WTC11 (cell line): ENCODE measurements at regions not wholly inside any gene's neighbourhood (a gene's known extent, or its start where the extent isn't known, plus 50 kb on each side); places are given as distances from the start of the nearest gene placed in this dataset.

Source experiments
- ATAC-seq: fragments of 200-7000 bp; cut with Tn5 transposase; 2 replicates; pipeline ENCODE4 v1.10.0; 2021; ENCODE audit warnings: mild to moderate bottlenecking, moderate library complexity
- CTCF ChIA-PET: fragments of 300-600 bp; sonication (Branson Sonifier 250); formaldehyde crosslinking; loops from one replicate; lab custom pipeline; 2021; ENCODE audit warnings: antibody characterized with exemption; lab: Charles Lee
- POLR2A ChIA-PET: fragments of 350-600 bp; sonication (Branson Sonifier 250); formaldehyde crosslinking; loops from one replicate; lab custom pipeline; 2021; ENCODE audit warnings: antibody characterized with exemption; lab: Charles Lee
- DNase-seq: peaks from one replicate; pipeline ENCODE4 v3.0.0; 2021; ENCODE audit warnings: low spot score
- H3K27ac Mint-ChIP-seq: 2 replicates; pipeline ENCODE4 v1.8.0; 2021; ENCODE audit warnings: mixed read lengths
- H3K27me3 Mint-ChIP-seq: 2 replicates; pipeline ENCODE4 v1.8.0; 2021; ENCODE audit warnings: low read depth, mild to moderate bottlenecking, moderate library complexity, mixed read lengths
- H3K36me3 Mint-ChIP-seq: 2 replicates; pipeline ENCODE4 v1.8.0; 2021; ENCODE audit warnings: mixed read lengths
- H3K4me1 Mint-ChIP-seq: 2 replicates; pipeline ENCODE4 v1.8.0; 2022; ENCODE audit warnings: mixed read lengths
- H3K4me3 Mint-ChIP-seq: 2 replicates; pipeline ENCODE4 v1.8.0; 2021; ENCODE audit warnings: mild to moderate bottlenecking, moderate library complexity, mixed read lengths
- H3K9me3 Mint-ChIP-seq: 2 replicates; pipeline ENCODE4 v1.8.0; 2021; ENCODE audit warnings: mixed read lengths
- ATF6 ChIP-seq: sonication (generic); formaldehyde crosslinking; IDR thresholded peaks from 2 replicates; pipeline ENCODE4 v1.8.1; 2023; ENCODE audit warnings: mild to moderate bottlenecking, missing genetic modification reagents
- E2F1 ChIP-seq: sonication (generic); formaldehyde crosslinking; IDR thresholded peaks from 2 replicates; pipeline ENCODE4 v1.8.0; 2022; ENCODE audit warnings: mild to moderate bottlenecking, missing genetic modification reagents
- ELF4 ChIP-seq: sonication (generic); formaldehyde crosslinking; IDR thresholded peaks from 2 replicates; pipeline ENCODE4 v1.8.1; 2022; ENCODE audit warnings: low read depth, mild to moderate bottlenecking, moderate library complexity, missing genetic modification reagents
- ERG ChIP-seq: fragments of 250-450 bp; sonication (Bioruptor Pico); IDR thresholded peaks from 2 replicates; pipeline ENCODE4 v1.8.0; 2021; ENCODE audit warnings: mild to moderate bottlenecking
- FOXP4 ChIP-seq: sonication (generic); formaldehyde crosslinking; IDR thresholded peaks from 2 replicates; pipeline ENCODE4 v1.8.0; 2022; ENCODE audit warnings: mild to moderate bottlenecking, missing genetic modification reagents
- GTF2I ChIP-seq: fragments of 250-450 bp; sonication (Bioruptor Pico); conservative IDR thresholded peaks from 2 replicates; pipeline ENCODE4 v1.4.0; 2021; ENCODE audit warnings: mild to moderate bottlenecking
- HMGA2 ChIP-seq: fragments of 250-450 bp; sonication (Bioruptor Pico); IDR thresholded peaks from 2 replicates; pipeline ENCODE4 v1.4.0; 2021; ENCODE audit warnings: mild to moderate bottlenecking, moderate library complexity
- JUN ChIP-seq: sonication (generic); formaldehyde crosslinking; IDR thresholded peaks from 2 replicates; pipeline ENCODE4 v1.8.0; 2023; ENCODE audit warnings: mild to moderate bottlenecking, missing genetic modification reagents
- NFE2L1 ChIP-seq: sonication (generic); formaldehyde crosslinking; IDR thresholded peaks from 2 replicates; pipeline ENCODE4 v1.8.1; 2023; ENCODE audit warnings: missing genetic modification reagents
- NR1H2 ChIP-seq: sonication (generic); formaldehyde crosslinking; IDR thresholded peaks from 2 replicates; pipeline ENCODE4 v1.9.0; 2021; ENCODE audit warnings: mild to moderate bottlenecking, moderate library complexity, missing genetic modification reagents
- RELA ChIP-seq: sonication (generic); formaldehyde crosslinking; IDR thresholded peaks from 2 replicates; pipeline ENCODE4 v1.8.1; 2022; ENCODE audit warnings: missing genetic modification reagents, mild to moderate bottlenecking, borderline replicate concordance
- RORB ChIP-seq: fragments of 250-450 bp; sonication (Bioruptor Pico); IDR thresholded peaks from 2 replicates; pipeline ENCODE4 v1.9.0; 2021; ENCODE audit warnings: mild to moderate bottlenecking
- SMAD3 ChIP-seq: sonication (generic); formaldehyde crosslinking; IDR thresholded peaks from 2 replicates; pipeline ENCODE4 v1.8.0; 2022; ENCODE audit warnings: missing genetic modification reagents, mild to moderate bottlenecking, borderline replicate concordance
- SOX15 ChIP-seq: fragments of 250-450 bp; sonication (Bioruptor Pico); IDR thresholded peaks from 2 replicates; pipeline ENCODE4 v1.9.0; 2021; ENCODE audit warnings: mild to moderate bottlenecking
- ZNF281 ChIP-seq: sonication (generic); formaldehyde crosslinking; IDR thresholded peaks from 2 replicates; pipeline ENCODE4 v1.8.0; 2023; ENCODE audit warnings: mild to moderate bottlenecking, missing genetic modification reagents
- ZNF317 ChIP-seq: sonication (generic); formaldehyde crosslinking; IDR thresholded peaks from 2 replicates; pipeline ENCODE4 v1.8.1; 2023; ENCODE audit warnings: low read depth, mild to moderate bottlenecking, moderate library complexity, missing genetic modification reagents, borderline replicate concordance
- ZNF416 ChIP-seq: fragments of 250-450 bp; sonication (Bioruptor Pico); IDR thresholded peaks from 2 replicates; pipeline ENCODE4 v1.9.0; 2021; ENCODE audit warnings: mild to moderate bottlenecking, inconsistent platforms
- ZNF512 ChIP-seq: sonication (generic); formaldehyde crosslinking; IDR thresholded peaks from 2 replicates; pipeline ENCODE4 v1.8.1; 2022; ENCODE audit warnings: missing genetic modification reagents, borderline replicate concordance

GRCh38 chrX:10922835-10923234, 188.3 kb upstream of the HCCS start:
- CTCF ChIA-PET: no interaction called here
- no peak overlapping the region for H3K4me3 Mint-ChIP-seq

More at GRCh38 chrX:10922835-10923234, 188.3 kb upstream of the HCCS start:
- ATAC-seq: no peak
- TF ChIP-seq ERG (no peak), ATF6 (CRISPR knock-in tag) (no peak), SMAD3 (CRISPR knock-in tag) (no peak), NR1H2 (CRISPR knock-in tag) (no peak), HMGA2 (no peak), NFE2L1 (CRISPR knock-in tag) (no peak), GTF2I (CRISPR knock-in tag) (no peak), ZNF281 (CRISPR knock-in tag) (no peak), SOX15 (no peak), E2F1 (CRISPR knock-in tag) (no peak), RORB (CRISPR knock-in tag) (no peak), ELF4 (CRISPR knock-in tag) (no peak), JUN (CRISPR knock-in tag) (no peak), FOXP4 (CRISPR knock-in tag) (no peak), ZNF416 (CRISPR knock-in tag) (no peak), ZNF512 (CRISPR knock-in tag) (no peak), ZNF317 (no peak), RELA (no peak)
- TF ChIP-seq, all 79 proteins: peak for 0
- H3K36me3 Mint-ChIP-seq: no peaks in the 10 kb centered on the region
- H3K27ac Mint-ChIP-seq: no peak overlapping the region
- no peaks in the 10 kb centered on the region for H3K4me1 Mint-ChIP-seq
- no peak for DNase-seq
- no peaks in the 10 kb centered on the region for H3K9me3 Mint-ChIP-seq
- H3K27me3 Mint-ChIP-seq: no peaks in the 10 kb centered on the region
- POLR2A ChIA-PET: no interaction called here
